Cardiac fibroblast (primary cell): ENCODE measurements at regions not wholly inside any gene's neighbourhood (a gene's known extent, or its start where the extent isn't known, plus 50 kb on each side); places are given as distances from the start of the nearest gene placed in this dataset.

Source experiments
- DNase-seq, 2 donors: peaks; one replicate each; pipeline versions ENCODE4 v3.0.0 to v3.0.0-alpha.2; 2010; ENCODE audit warnings: low read depth in 2 of 2
- H3K4me3 ChIP-seq, 2 donors: replicated peaks in 1 of 2; 1 replicate in 1 of 2; 2 replicates in 1 of 2; pipeline ENCODE4 v1.5.1; 2011; ENCODE audit warnings: low read depth in 2 of 2, low read length in 2 of 2, mild to moderate bottlenecking in 2 of 2, moderate library complexity in 1 of 2
- CTCF ChIP-seq: IDR thresholded peaks from one replicate; pipeline ENCODE4 v1.5.1; 2011; ENCODE audit warnings: low read depth, mild to moderate bottlenecking, low read length, inconsistent platforms

DNA sequence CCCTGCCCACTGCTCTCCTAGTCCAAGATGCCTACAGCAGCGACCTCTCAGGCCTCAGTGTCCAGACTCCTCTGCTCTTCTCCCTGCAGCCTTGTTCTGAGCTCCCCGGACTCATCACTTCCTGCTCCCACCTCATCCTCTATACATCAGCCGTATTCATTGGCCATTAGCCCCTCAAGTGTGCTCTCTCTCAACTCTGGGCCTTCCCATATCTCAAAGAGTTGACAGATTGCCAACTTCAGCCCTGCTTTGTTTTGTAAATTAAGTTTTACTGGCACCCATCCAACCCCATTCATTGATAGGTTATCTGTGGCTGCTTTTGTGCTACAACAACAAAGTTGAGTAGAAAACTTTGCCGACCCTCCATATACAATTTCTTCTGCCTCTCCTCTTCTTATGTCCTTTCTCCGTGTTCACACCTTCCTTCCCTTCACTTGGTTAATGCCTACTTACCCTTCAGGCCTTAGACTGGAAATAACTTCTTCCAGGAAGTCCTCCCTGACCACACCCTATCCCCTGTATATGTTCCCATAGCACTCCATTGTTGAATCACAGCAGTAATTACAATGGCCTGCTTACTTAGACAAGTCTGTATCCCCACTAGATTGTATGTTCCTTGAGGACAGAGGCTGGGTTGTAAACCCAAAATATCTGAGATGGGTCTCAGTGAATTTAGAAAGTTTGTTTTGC is 63.4 kb upstream of the TANC2 start:
- TF ChIP-seq CTCF = no peak
- DNase-seq = peak in 1 of 2 donors; percentile 10
- no peak overlapping the region for H3K4me3 ChIP-seq

DNA sequence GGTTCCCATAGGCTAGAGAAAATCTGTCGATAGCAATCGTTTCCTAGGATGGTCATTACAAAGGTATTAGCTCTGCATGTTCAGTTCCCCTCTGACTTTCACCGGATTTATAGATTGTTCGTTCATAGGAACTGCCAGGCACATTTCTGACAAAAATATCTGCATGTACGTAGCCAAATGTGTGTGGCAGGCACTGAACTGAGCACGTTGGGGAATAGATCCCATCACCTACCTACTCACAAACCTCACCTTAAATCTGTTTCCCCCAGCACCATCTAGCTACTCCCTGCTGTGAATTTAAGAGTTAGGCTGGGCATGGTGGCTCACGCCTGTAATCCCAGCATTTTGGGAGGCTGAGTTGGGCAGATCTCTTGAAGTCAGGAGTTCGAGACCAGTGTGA is 64.5 kb upstream of the TANC2 start:
- H3K4me3 ChIP-seq = no peak overlapping the region

DNA sequence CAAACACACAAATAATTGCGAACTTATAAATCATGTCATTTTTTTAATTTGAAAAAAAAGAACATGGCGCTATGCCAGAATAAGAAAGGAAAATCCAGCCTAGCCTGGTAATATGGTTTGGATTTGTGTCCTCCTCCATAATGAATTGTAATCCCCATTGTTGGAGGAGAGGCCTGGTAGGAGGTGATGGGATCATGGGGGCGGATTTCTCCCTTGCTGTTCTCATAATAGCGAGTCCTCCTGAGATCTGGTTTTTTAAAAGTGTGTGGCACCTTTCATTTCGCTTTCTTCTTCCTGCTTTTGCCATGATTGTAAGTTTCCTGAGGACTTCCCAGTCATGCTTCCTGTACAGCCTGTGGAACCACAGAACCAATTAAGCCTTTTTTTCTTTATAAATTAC is 65.9 kb upstream of the TANC2 start:
- no peak overlapping the region for H3K4me3 ChIP-seq
- no peak for TF ChIP-seq CTCF
- DNase-seq = no peak

More for the DNA sequence above, 64.5 kb upstream of the TANC2 start:
- no peak for DNase-seq
- TF ChIP-seq CTCF = no peak

DNA sequence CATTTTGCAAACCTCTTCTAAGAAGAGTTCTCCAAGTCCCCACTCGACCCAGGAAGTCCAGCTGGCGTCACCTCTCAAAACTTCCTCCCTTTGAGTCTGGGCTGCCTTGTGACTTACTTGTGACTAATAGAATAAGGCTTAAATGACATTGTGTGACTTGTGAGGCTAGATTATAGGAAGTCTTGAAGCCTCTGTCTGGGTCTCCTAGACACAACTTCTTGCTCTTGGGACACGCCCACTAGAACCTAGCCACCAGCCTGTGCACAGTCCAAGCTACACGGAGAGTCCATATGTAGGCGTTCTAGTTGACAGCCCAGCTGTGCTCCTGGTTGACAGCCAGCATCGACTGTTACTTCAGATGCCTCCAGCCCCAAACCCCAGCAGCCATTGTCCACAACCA is 66.7 kb upstream of the TANC2 start:
- no peak overlapping the region for H3K4me3 ChIP-seq
- TF ChIP-seq CTCF = no peak
- peak in 1 of 2 donors; percentile 38 for DNase-seq

DNA sequence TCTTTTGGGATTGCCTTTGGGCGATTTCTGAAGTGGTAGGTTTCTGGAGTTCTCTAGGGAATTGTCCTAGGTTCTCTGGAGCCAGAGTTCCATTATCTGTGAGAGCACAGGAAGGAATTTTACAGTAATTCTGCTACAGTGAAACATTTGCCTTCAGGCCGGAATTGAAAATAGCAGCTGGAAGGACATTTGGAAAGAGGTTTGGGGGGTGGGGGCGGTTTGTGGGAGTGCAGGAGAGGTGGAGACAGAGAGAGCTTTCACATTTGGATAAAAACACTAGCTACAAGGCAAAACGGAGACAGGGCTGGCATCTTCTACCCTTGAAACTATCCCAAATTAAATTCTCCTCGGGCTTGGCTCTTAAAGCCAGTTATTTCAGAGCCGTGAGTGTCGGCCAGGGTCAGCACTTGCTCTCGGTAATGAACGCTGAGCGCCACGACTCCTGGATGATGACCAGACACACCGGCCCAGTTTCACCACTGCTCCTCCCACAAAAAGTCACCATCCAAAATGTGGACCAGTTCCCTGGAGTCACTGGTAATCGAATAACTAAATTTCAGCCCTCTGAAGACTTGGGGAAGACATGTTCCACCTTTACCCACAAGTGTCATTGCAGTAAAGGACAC is 67.7 kb upstream of the TANC2 start:
- TF ChIP-seq CTCF = no peak
- DNase-seq = peak; percentile 38 to 68
- H3K4me3 ChIP-seq = no peak overlapping the region

GRCh38 chr17:62897706-62898105 is 68.3 kb upstream of the TANC2 start:
- TF ChIP-seq CTCF = no peak
- no peak overlapping the region for H3K4me3 ChIP-seq
- peak; percentile 23 to 33 for DNase-seq
